Ishikawa (cell line): ENCODE measurements at regions not wholly inside any gene's neighbourhood (a gene's known extent, or its start where the extent isn't known, plus 50 kb on each side); places are given as distances from the start of the nearest gene placed in this dataset.

Experiments
- CREB1 ChIP-seq: IDR thresholded peaks from 2 replicates; pipeline ENCODE4 v1.6.1; 2012; ENCODE audit warnings: low read depth
- EP300 ChIP-seq: IDR thresholded peaks from 2 replicates; pipeline ENCODE4 v1.6.1; 2012; ENCODE audit warnings: borderline replicate concordance
- TAF1 ChIP-seq: IDR thresholded peaks from 2 replicates; pipeline ENCODE4 v1.6.1; 2012; ENCODE audit warnings: low read depth, mild to moderate bottlenecking
- TCF12 ChIP-seq: IDR thresholded peaks from 2 replicates; pipeline ENCODE4 v1.6.1; 2012; ENCODE audit warnings: low read depth
- TEAD4 ChIP-seq: IDR thresholded peaks from 2 replicates; pipeline ENCODE4 v1.6.1; 2012
- YY1 ChIP-seq: IDR thresholded peaks from 2 replicates; pipeline ENCODE4 v1.6.1; 2012; ENCODE audit warnings: low read depth
- TF ChIP-seq, protein P1 (sequence below): IDR thresholded peaks from 2 replicates; pipeline ENCODE4 v1.6.1; 2012; ENCODE audit warnings: low read depth, mild to moderate bottlenecking
- TF ChIP-seq, protein P2 (sequence below): IDR thresholded peaks from 2 replicates; pipeline ENCODE4 v1.6.1; 2012

GRCh38 chr5:130400091-130400490 is 495.8 kb downstream of the CHSY3 start:
- no peak for TF ChIP-seq TEAD4
- TF ChIP-seq, protein P1, sequence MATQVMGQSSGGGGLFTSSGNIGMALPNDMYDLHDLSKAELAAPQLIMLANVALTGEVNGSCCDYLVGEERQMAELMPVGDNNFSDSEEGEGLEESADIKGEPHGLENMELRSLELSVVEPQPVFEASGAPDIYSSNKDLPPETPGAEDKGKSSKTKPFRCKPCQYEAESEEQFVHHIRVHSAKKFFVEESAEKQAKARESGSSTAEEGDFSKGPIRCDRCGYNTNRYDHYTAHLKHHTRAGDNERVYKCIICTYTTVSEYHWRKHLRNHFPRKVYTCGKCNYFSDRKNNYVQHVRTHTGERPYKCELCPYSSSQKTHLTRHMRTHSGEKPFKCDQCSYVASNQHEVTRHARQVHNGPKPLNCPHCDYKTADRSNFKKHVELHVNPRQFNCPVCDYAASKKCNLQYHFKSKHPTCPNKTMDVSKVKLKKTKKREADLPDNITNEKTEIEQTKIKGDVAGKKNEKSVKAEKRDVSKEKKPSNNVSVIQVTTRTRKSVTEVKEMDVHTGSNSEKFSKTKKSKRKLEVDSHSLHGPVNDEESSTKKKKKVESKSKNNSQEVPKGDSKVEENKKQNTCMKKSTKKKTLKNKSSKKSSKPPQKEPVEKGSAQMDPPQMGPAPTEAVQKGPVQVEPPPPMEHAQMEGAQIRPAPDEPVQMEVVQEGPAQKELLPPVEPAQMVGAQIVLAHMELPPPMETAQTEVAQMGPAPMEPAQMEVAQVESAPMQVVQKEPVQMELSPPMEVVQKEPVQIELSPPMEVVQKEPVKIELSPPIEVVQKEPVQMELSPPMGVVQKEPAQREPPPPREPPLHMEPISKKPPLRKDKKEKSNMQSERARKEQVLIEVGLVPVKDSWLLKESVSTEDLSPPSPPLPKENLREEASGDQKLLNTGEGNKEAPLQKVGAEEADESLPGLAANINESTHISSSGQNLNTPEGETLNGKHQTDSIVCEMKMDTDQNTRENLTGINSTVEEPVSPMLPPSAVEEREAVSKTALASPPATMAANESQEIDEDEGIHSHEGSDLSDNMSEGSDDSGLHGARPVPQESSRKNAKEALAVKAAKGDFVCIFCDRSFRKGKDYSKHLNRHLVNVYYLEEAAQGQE, result no peak
- no peak for TF ChIP-seq YY1
- TF ChIP-seq EP300, result no peak
- no peak for TF ChIP-seq TCF12
- TF ChIP-seq CREB1, result no peak
- TF ChIP-seq TAF1, result no peak
- TF ChIP-seq, protein P2, sequence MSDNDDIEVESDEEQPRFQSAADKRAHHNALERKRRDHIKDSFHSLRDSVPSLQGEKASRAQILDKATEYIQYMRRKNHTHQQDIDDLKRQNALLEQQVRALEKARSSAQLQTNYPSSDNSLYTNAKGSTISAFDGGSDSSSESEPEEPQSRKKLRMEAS, result no peak
